Trophoblast cell (in vitro differentiated cells and primary cell): ENCODE measurements at regions not wholly inside any gene's neighbourhood (a gene's known extent, or its start where the extent isn't known, plus 50 kb on each side); places are given as distances from the start of the nearest gene placed in this dataset.
A peak's percentile ranks its signal among the peaks of the same experiment; 100 is the strongest.

Experiments used
- DNase-seq, 2 donors: peaks; one replicate each; pipeline ENCODE4 v3.0.0-alpha.2; 2016
- H2AFZ ChIP-seq: 2 replicates; pipeline ENCODE4 v1.6.1; 2013; ENCODE audit warnings: low read length, moderate library complexity, mild to moderate bottlenecking; ENCODE audit not compliant: insufficient read depth, poor library complexity
- H2AK5ac ChIP-seq: 2 replicates; pipeline ENCODE4 v1.6.1; 2013; ENCODE audit warnings: mild to moderate bottlenecking, low read length
- H2BK120ac ChIP-seq: 2 replicates; pipeline ENCODE4 v1.6.1; 2013; ENCODE audit warnings: low read length, mild to moderate bottlenecking, moderate library complexity; ENCODE audit not compliant: insufficient read depth, poor library complexity
- H2BK12ac ChIP-seq: 2 replicates; pipeline ENCODE4 v1.6.1; 2013; ENCODE audit warnings: mild to moderate bottlenecking, low read length, moderate library complexity
- H2BK5ac ChIP-seq: 2 replicates; pipeline ENCODE4 v1.6.1; 2013; ENCODE audit warnings: low read length, low read depth, moderate library complexity, mild to moderate bottlenecking; ENCODE audit not compliant: poor library complexity
- H3K14ac ChIP-seq: 2 replicates; pipeline ENCODE4 v1.6.1; 2013; ENCODE audit warnings: mild to moderate bottlenecking, low read length
- H3K18ac ChIP-seq: 2 replicates; pipeline ENCODE4 v1.6.1; 2013; ENCODE audit warnings: mild to moderate bottlenecking, low read length
- H3K23ac ChIP-seq: 2 replicates; pipeline ENCODE4 v1.6.1; 2013; ENCODE audit warnings: low read length
- H3K27ac ChIP-seq: 2 replicates; pipeline ENCODE4 v1.5.1; 2013; ENCODE audit warnings: low read depth, mild to moderate bottlenecking, inconsistent platforms, low read length, moderate library complexity
- H3K27me3 ChIP-seq: 2 replicates; pipeline ENCODE4 v1.6.1; 2013; ENCODE audit warnings: inconsistent platforms, mild to moderate bottlenecking, low read length, moderate library complexity; ENCODE audit not compliant: insufficient read depth
- H3K36me3 ChIP-seq, 2 experiments: 1 replicate in 1 of 2; 2 replicates in 1 of 2; pipeline ENCODE4 v1.6.1; 2013; ENCODE audit warnings: low read length in 2 of 2, mild to moderate bottlenecking in 2 of 2, moderate library complexity in 1 of 2; ENCODE audit not compliant: insufficient read depth in 2 of 2, control insufficient read depth in 1 of 2
- H3K4ac ChIP-seq: 2 replicates; pipeline ENCODE4 v1.6.1; 2013; ENCODE audit warnings: low read depth, mild to moderate bottlenecking, low read length, moderate library complexity
- H3K4me1 ChIP-seq, 2 experiments: 1 replicate in 1 of 2; 2 replicates in 1 of 2; pipeline ENCODE4 v1.6.1; 2013; ENCODE audit warnings: low read length in 2 of 2, mild to moderate bottlenecking in 2 of 2, moderate library complexity in 1 of 2; ENCODE audit not compliant: insufficient read depth in 2 of 2, control insufficient read depth in 1 of 2
- H3K4me2 ChIP-seq: 2 replicates; pipeline ENCODE4 v1.6.1; 2013; ENCODE audit warnings: inconsistent platforms, mild to moderate bottlenecking, low read length, moderate library complexity
- H3K4me3 ChIP-seq: 2 replicates; pipeline ENCODE4 v1.5.1; 2013; ENCODE audit warnings: mild to moderate bottlenecking, low read depth, low read length, inconsistent platforms
- H3K79me1 ChIP-seq: one replicate; pipeline ENCODE4 v1.6.1; 2013; ENCODE audit warnings: low read length
- H3K79me2 ChIP-seq: 2 replicates; pipeline ENCODE4 v1.6.1; 2013; ENCODE audit warnings: low read length, mild to moderate bottlenecking; ENCODE audit not compliant: control insufficient read depth, insufficient read depth, poor library complexity
- H3K9ac ChIP-seq: 2 replicates; pipeline ENCODE4 v1.6.1; 2013; ENCODE audit warnings: mild to moderate bottlenecking, low read length
- H3K9me3 ChIP-seq: 2 replicates; pipeline ENCODE4 v1.6.1; 2013; ENCODE audit warnings: low read depth, mild to moderate bottlenecking, control low read depth, inconsistent platforms, low read length; ENCODE audit not compliant: insufficient read depth
- H4K12ac ChIP-seq: 2 replicates; pipeline ENCODE4 v1.6.1; 2013; ENCODE audit warnings: low read depth, mild to moderate bottlenecking, low read length, moderate library complexity
- H4K8ac ChIP-seq: 2 replicates; pipeline ENCODE4 v1.6.1; 2013; ENCODE audit warnings: low read depth, mild to moderate bottlenecking, low read length, moderate library complexity
- H4K91ac ChIP-seq: one replicate; pipeline ENCODE4 v1.6.1; 2013; ENCODE audit warnings: low read depth, mild to moderate bottlenecking, low read length, moderate library complexity
- WGBS: extraction: QIAGEN DNeasy Blood & Tissue Kit; methylation state at CpG from one replicate; pipeline ENCODE4 v1.1.7; 2013; ENCODE audit warnings: missing lambda C conversion rate; ENCODE audit not compliant: insufficient read length, insufficient coverage; ENCODE audit errors: extremely low coverage; 5-methylcytosine and 5-hydroxymethylcytosine counted together

DNA sequence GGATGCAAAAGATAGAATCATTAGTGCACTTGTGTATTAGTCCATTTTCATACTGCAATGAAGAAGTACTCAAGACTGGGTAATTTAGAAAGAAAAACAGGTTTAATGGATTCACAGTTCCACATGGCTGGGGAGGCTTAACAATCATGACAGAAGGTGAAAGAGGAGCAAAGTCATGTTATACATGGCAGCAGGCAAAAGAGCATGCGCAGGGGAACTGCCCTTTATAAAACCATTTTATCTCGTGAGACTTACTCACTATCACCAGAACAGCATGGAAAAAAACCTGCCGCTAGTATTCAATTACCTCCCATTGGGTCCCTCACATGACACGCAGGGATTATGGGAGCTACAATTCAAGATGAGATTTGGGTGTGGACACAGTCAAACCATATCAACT is 129.4 kb downstream of the SCG2 start:
- H3K79me2 ChIP-seq, result no peaks in the 10 kb centered on the region
- H3K23ac ChIP-seq, result no peak overlapping the region
- H2BK5ac ChIP-seq, result no peak overlapping the region
- no peaks in the 10 kb centered on the region for H3K9me3 ChIP-seq
- no CpG with 5 or more reads among the region's 4 CpGs for WGBS
- no peak overlapping the region for H3K4me2 ChIP-seq
- no peak for DNase-seq
- no peak overlapping the region for H2AFZ ChIP-seq
- no peak overlapping the region for H3K4me3 ChIP-seq
- no peak overlapping the region for H2BK12ac ChIP-seq
- H3K4me1 ChIP-seq, result peaks cover 2 to 4% of the 10 kb centered on the region in 2 experiments
- H3K27me3 ChIP-seq, result no peaks in the 10 kb centered on the region
- no peaks in the 10 kb centered on the region for H3K79me1 ChIP-seq
- no peak overlapping the region for H4K91ac ChIP-seq
- H3K4ac ChIP-seq, result no peak overlapping the region
- H4K8ac ChIP-seq, result no peak overlapping the region
- no peaks in the 10 kb centered on the region for H3K36me3 ChIP-seq
- H3K9ac ChIP-seq, result no peak overlapping the region
- H3K14ac ChIP-seq, result no peak overlapping the region
- no peak overlapping the region for H3K27ac ChIP-seq
- no peak overlapping the region for H2BK120ac ChIP-seq
- H2AK5ac ChIP-seq, result no peak overlapping the region
- H4K12ac ChIP-seq, result no peak overlapping the region
- H3K18ac ChIP-seq, result no peak overlapping the region

DNA sequence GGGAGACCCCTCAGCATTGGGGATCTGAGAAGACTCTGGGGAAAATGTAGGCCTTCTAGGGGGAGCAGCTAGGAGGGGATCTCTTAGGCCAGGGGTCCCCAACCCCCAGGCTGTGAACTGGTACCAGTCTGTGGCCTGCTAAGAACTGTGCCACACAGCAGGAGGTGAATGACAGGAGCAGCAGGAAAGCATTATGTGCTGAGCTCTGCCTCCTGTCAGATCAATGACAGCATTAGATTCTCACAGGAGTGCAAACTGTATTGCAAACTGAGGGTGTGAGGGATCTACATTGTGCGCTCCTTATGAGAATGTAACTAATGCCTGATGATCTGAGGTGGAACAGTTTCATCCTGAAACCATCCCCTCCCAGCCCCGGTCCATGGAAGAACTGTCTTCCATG is 127.3 kb downstream of the SCG2 start:
- no peak overlapping the region for H3K23ac ChIP-seq
- H4K8ac ChIP-seq, result no peak overlapping the region
- H3K4me3 ChIP-seq, result no peak overlapping the region
- H2BK12ac ChIP-seq, result no peak overlapping the region
- no peaks in the 10 kb centered on the region for H3K27me3 ChIP-seq
- no peak for DNase-seq
- H3K14ac ChIP-seq, result no peak overlapping the region
- no peak overlapping the region for H2BK5ac ChIP-seq
- H3K79me2 ChIP-seq, result no peaks in the 10 kb centered on the region
- no peaks in the 10 kb centered on the region for H3K79me1 ChIP-seq
- H3K4me1 ChIP-seq, result peaks cover 0 to 3% of the 10 kb centered on the region in 2 experiments
- H3K4me2 ChIP-seq, result no peak overlapping the region
- H4K12ac ChIP-seq, result no peak overlapping the region
- no peak overlapping the region for H3K4ac ChIP-seq
- no peak overlapping the region for H3K18ac ChIP-seq
- H2AFZ ChIP-seq, result no peak overlapping the region
- H3K9ac ChIP-seq, result no peak overlapping the region
- no peaks in the 10 kb centered on the region for H3K9me3 ChIP-seq
- no peak overlapping the region for H4K91ac ChIP-seq
- WGBS, result no CpG with 5 or more reads among the region's 2 CpGs
- H3K36me3 ChIP-seq, result no peaks in the 10 kb centered on the region
- H2AK5ac ChIP-seq, result no peak overlapping the region
- H2BK120ac ChIP-seq, result no peak overlapping the region
- no peak overlapping the region for H3K27ac ChIP-seq

DNA sequence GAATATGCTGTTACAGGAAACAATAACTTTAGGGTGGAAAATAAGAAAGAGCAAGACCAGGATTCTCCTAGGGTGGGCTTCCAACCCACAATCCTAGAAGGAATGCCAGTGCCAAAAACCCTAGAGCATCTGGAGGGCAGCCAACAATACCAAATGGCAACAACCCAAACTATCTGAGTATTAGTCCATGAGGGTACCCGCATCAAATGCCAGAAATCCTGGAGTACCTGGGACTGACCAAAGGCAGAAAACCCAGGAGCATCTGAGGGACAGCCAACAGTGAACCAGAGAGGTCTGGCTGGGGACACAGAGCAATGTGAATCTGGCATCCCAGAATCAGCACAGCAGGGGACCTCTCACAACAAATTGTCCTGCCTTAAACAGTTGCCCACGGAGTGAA is 126.3 kb downstream of the SCG2 start:
- Histone ChIP-seq H3K79me1 (no peaks in the 10 kb centered on the region), H3K18ac (no peak overlapping the region), H2BK120ac (no peak overlapping the region), H3K79me2 (no peaks in the 10 kb centered on the region), H3K9ac (no peak overlapping the region), H3K9me3 (no peaks in the 10 kb centered on the region), H3K27ac (no peak overlapping the region), H3K4ac (no peak overlapping the region), H3K27me3 (no peaks in the 10 kb centered on the region), H2BK5ac (no peak overlapping the region), H3K4me3 (no peak overlapping the region), H4K91ac (no peak overlapping the region), H3K14ac (no peak overlapping the region), H3K4me1 (peaks cover 0 to 3% of the 10 kb centered on the region in 2 experiments), H4K12ac (no peak overlapping the region), H2AK5ac (no peak overlapping the region), H3K4me2 (no peak overlapping the region), H4K8ac (no peak overlapping the region), H2BK12ac (no peak overlapping the region), H3K36me3 (no peaks in the 10 kb centered on the region), H2AFZ (no peak overlapping the region), H3K23ac (no peak overlapping the region)
- peak; percentile 73 to 89 for DNase-seq
- WGBS, result no CpG with 5 or more reads among the region's 2 CpGs

DNA sequence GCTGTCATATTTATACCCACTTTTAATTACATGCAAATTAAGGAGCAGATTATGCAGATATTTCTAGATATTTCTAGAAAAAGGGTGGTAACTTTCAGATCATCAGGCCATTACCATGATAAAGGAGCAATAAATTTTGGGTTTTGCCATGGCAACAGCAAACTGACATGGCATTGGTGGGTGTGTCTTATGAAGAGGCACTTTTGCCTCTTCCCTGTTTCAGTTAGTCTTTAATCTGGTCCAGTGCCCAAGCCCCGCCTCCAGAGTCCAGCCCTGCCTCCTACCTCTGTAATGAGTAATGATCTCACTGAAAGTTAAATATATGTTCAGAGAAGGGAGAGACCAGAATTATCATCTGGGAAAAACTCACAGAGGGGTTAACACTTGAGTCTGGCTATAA is 124.8 kb downstream of the SCG2 start:
- H3K36me3 ChIP-seq, result no peaks in the 10 kb centered on the region
- H3K27me3 ChIP-seq, result no peaks in the 10 kb centered on the region
- no peak overlapping the region for H4K12ac ChIP-seq
- no peak overlapping the region for H3K4me3 ChIP-seq
- H3K4ac ChIP-seq, result no peak overlapping the region
- no peak overlapping the region for H3K23ac ChIP-seq
- no peak overlapping the region for H2AFZ ChIP-seq
- H3K9ac ChIP-seq, result no peak overlapping the region
- no peak overlapping the region for H3K4me2 ChIP-seq
- H2BK5ac ChIP-seq, result no peak overlapping the region
- no peak for DNase-seq
- WGBS, result no CpG with 5 or more reads among the region's 1 CpG
- no peak overlapping the region for H2BK12ac ChIP-seq
- no peaks in the 10 kb centered on the region for H3K79me1 ChIP-seq
- no peak overlapping the region for H3K27ac ChIP-seq
- no peak overlapping the region for H3K14ac ChIP-seq
- H3K4me1 ChIP-seq, result peaks cover 0 to 3% of the 10 kb centered on the region in 2 experiments
- no peaks in the 10 kb centered on the region for H3K9me3 ChIP-seq
- no peak overlapping the region for H2BK120ac ChIP-seq
- H2AK5ac ChIP-seq, result no peak overlapping the region
- no peak overlapping the region for H4K8ac ChIP-seq
- H3K18ac ChIP-seq, result no peak overlapping the region
- H3K79me2 ChIP-seq, result no peaks in the 10 kb centered on the region
- H4K91ac ChIP-seq, result no peak overlapping the region
